Parathyroid adenoma (tissue), 2 donors: ENCODE measurements at regions not wholly inside any gene's neighbourhood (a gene's known extent, or its start where the extent isn't known, plus 50 kb on each side); places are given as distances from the start of the nearest gene placed in this dataset.

Experiments
- H2AFZ ChIP-seq: fragments of 300-600 bp; sonication (generic); one replicate; pipeline ENCODE4 v1.7.0; 2017; ENCODE audit warnings: antibody characterized with exemption, mild to moderate bottlenecking
- H3K27ac ChIP-seq: fragments of 300-600 bp; sonication (generic); one replicate; pipeline ENCODE4 v1.7.0; 2017
- H3K27me3 ChIP-seq: fragments of 300-600 bp; sonication (generic); one replicate; pipeline ENCODE4 v1.7.0; 2017; ENCODE audit warnings: low read length; ENCODE audit not compliant: control insufficient read depth, insufficient read depth
- H3K36me3 ChIP-seq: fragments of 300-600 bp; sonication (generic); one replicate; pipeline ENCODE4 v1.7.0; 2017; ENCODE audit warnings: low read length; ENCODE audit not compliant: control insufficient read depth, insufficient read depth
- H3K4me1 ChIP-seq: fragments of 300-600 bp; sonication (generic); one replicate; pipeline ENCODE4 v1.7.0; 2017; ENCODE audit warnings: control low read depth
- H3K4me2 ChIP-seq: fragments of 300-600 bp; sonication (generic); one replicate; pipeline ENCODE4 v1.7.0; 2017; ENCODE audit warnings: low read length
- H3K4me3 ChIP-seq: fragments of 300-600 bp; sonication (generic); one replicate; pipeline ENCODE4 v1.7.0; 2017; ENCODE audit warnings: low read depth, low read length
- H3K79me2 ChIP-seq: fragments of 300-600 bp; sonication (generic); one replicate; pipeline ENCODE4 v1.7.0; 2017; ENCODE audit warnings: control low read depth
- H3K9ac ChIP-seq: fragments of 300-600 bp; sonication (generic); one replicate; pipeline ENCODE4 v1.7.0; 2017; ENCODE audit warnings: mild to moderate bottlenecking
- H3K9me3 ChIP-seq: fragments of 300-600 bp; sonication (generic); one replicate; pipeline ENCODE4 v1.7.0; 2017; ENCODE audit warnings: low read length; ENCODE audit not compliant: control insufficient read depth
- CTCF ChIP-seq: fragments of 300-600 bp; sonication (generic); IDR thresholded peaks from one replicate; pipeline ENCODE4 v1.7.0; 2017; ENCODE audit warnings: antibody characterized with exemption, mild to moderate bottlenecking
- donor health status: primary hyperparathyroidism.

DNA sequence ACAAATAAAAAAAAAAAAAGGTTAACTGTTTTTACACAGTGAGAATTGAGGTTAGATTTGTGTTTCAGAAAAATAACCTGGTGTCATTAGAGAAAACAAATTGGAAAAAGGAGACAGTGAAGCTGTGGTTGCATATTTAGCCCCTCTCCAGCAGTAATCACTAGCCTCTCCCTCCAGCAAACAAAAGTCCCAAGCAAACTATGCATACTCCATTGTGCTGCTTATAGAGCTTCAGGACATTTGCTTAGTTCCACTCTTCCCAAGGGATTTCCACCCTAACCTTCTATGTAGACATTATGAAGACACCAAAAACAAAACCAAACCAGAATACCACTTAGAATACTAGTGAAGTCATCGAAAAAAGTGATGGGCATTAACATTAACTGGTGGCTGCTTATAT lies 534.2 kb upstream of the CDH2 start:
- H3K79me2 ChIP-seq: no peaks in the 10 kb centered on the region
- no peaks in the 10 kb centered on the region for H3K27me3 ChIP-seq
- no peak overlapping the region for H3K27ac ChIP-seq
- no peaks in the 10 kb centered on the region for H3K9me3 ChIP-seq
- no peak overlapping the region for H3K4me3 ChIP-seq
- H3K4me2 ChIP-seq: no peak overlapping the region
- no peak for TF ChIP-seq CTCF
- no peak overlapping the region for H2AFZ ChIP-seq
- H3K9ac ChIP-seq: no peak overlapping the region
- H3K36me3 ChIP-seq: no peaks in the 10 kb centered on the region
- no peaks in the 10 kb centered on the region for H3K4me1 ChIP-seq

GRCh38 chr18:28707006-28707405 lies 530.1 kb upstream of the CDH2 start:
- no peak overlapping the region for H3K9ac ChIP-seq
- H3K9me3 ChIP-seq: no peaks in the 10 kb centered on the region
- no peaks in the 10 kb centered on the region for H3K27me3 ChIP-seq
- H3K27ac ChIP-seq: no peak overlapping the region
- TF ChIP-seq CTCF: no peak
- H3K79me2 ChIP-seq: no peaks in the 10 kb centered on the region
- no peaks in the 10 kb centered on the region for H3K4me1 ChIP-seq
- no peak overlapping the region for H2AFZ ChIP-seq
- H3K4me2 ChIP-seq: no peak overlapping the region
- no peaks in the 10 kb centered on the region for H3K36me3 ChIP-seq
- no peak overlapping the region for H3K4me3 ChIP-seq

DNA sequence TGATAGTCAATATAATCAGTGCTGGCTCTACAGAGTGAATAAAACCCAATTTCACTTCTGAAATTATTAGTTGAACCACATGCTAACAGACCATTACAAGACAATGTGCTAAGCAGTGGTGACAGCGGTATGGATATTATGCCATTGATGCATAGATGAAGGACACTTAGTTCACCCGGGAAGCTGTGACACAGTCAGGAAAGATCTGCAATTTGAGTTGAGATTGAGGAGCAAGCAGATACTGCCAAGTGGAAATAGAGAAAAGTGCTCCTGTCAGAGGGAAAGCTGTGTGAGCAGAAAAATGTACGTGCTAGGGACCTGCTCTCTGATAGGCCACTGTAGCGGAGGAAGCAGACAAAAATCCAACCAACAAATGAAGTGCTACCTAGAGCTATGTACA lies 529.5 kb upstream of the CDH2 start:
- no peaks in the 10 kb centered on the region for H3K27me3 ChIP-seq
- H3K36me3 ChIP-seq: no peaks in the 10 kb centered on the region
- H3K9me3 ChIP-seq: no peaks in the 10 kb centered on the region
- no peak overlapping the region for H3K4me2 ChIP-seq
- H3K79me2 ChIP-seq: no peaks in the 10 kb centered on the region
- H3K4me3 ChIP-seq: no peak overlapping the region
- H3K4me1 ChIP-seq: no peaks in the 10 kb centered on the region
- H3K9ac ChIP-seq: no peak overlapping the region
- no peak overlapping the region for H3K27ac ChIP-seq
- H2AFZ ChIP-seq: no peak overlapping the region
- TF ChIP-seq CTCF: no peak

DNA sequence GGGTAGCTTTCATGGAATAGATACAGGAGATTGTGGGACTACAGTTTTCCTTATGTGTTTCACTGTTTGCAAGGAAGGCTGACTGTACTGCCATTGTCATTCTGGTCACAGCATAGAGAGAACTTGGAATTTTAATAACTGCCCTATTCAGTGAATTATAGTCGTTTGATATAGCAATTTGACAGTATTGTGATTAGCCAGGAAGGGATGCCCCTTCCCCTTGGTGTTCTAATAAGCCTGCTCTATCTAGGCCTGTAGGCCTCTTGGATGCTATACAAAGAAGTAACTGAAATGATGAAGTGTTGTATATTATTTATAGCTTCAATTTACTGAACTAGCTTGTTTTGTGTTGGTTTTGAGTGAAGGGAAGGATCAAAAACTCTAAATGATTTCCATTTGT lies 528.6 kb upstream of the CDH2 start:
- H3K27ac ChIP-seq: no peak overlapping the region
- no peaks in the 10 kb centered on the region for H3K36me3 ChIP-seq
- no peak overlapping the region for H3K9ac ChIP-seq
- H3K27me3 ChIP-seq: no peaks in the 10 kb centered on the region
- no peaks in the 10 kb centered on the region for H3K4me1 ChIP-seq
- H2AFZ ChIP-seq: no peak overlapping the region
- no peaks in the 10 kb centered on the region for H3K9me3 ChIP-seq
- no peaks in the 10 kb centered on the region for H3K79me2 ChIP-seq
- no peak overlapping the region for H3K4me2 ChIP-seq
- no peak overlapping the region for H3K4me3 ChIP-seq
- TF ChIP-seq CTCF: no peak

DNA sequence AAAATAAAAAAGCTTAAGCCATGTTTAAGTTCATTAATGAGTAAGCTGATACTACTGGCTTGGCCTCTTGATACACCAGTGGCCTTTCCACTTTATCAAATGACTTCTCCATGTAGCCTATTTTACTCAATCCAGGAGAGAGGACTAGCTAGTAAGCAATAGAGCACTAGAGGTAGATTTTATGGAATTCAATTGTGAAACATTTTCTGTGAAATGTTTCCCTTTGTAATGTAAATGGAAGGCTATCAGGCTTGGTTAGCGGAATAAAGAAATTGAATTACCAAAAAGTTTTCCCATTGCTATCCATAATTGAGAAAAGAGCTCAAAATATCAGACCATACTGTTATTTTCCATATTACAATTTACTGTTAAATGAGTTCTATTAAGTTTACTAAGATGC lies 515.4 kb upstream of the CDH2 start:
- Histone ChIP-seq H3K4me2 (no peak overlapping the region), H3K27ac (no peak overlapping the region), H3K4me3 (no peak overlapping the region), H3K79me2 (no peaks in the 10 kb centered on the region), H3K4me1 (no peaks in the 10 kb centered on the region), H3K9me3 (no peaks in the 10 kb centered on the region), H3K36me3 (no peaks in the 10 kb centered on the region), H3K9ac (no peak overlapping the region), H2AFZ (no peak overlapping the region), H3K27me3 (no peaks in the 10 kb centered on the region)
- TF ChIP-seq CTCF: no peak
